ENCODE measurements at regions not wholly inside any gene's neighbourhood (a gene's known extent, or its start where the extent isn't known, plus 50 kb on each side); places are given as distances from the start of the nearest gene placed in this dataset.

DNA sequence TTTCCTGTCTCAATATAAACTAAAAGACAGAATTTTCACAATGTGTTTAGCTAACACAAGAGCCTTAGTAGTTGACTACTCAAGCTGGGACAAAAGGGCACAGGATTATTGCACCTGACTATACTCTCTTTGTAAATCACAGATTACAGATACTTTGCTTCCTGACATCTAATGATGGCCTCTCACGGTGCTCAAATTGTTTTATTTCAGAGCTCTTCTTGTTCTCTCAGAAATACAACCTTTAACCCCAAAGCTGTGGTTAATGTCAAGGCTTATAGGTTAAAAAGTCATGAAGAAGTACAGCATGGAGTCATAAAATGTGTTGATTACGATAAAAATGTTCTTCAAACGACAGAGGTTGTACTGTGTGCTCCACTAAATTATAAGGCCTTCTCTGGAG lies 89.9 kb upstream of the CPNE8 start:
- Histone ChIP-seq H3K4me2 (no peak overlapping the region), H3K27ac (ENCODE audit: low read depth in 2 of 2, low read length in 1 of 2) (no peak overlapping the region), H3F3A (replicated peaks; ENCODE audit: insufficient read depth) (no peaks in the 10 kb centered on the region), H2AFZ (ENCODE audit: low read depth) (no peak overlapping the region), H4K20me1 (ENCODE audit: insufficient read depth) (no peaks in the 10 kb centered on the region), H3K4me3 (ENCODE audit: low read depth in 2 of 2, low read length in 1 of 2) (no peak overlapping the region), H3K36me3 (replicated peaks in 1 of 2; ENCODE audit: control insufficient read depth in 1 of 2, insufficient read depth in 2 of 2, low read length in 1 of 2) (no peaks in the 10 kb centered on the region), H3K4me1 (ENCODE audit: control insufficient read depth in 1 of 2, insufficient read depth in 2 of 2, low read depth in 1 of 2, low read length in 1 of 2) (no peaks in the 10 kb centered on the region; a peak in 1 of 4 replicates), H3K9me2 (no peaks in the 10 kb centered on the region), H3K9ac (no peak overlapping the region), H3K27me3 (ENCODE audit: insufficient read depth) (no peaks in the 10 kb centered on the region), H3K79me2 (ENCODE audit: insufficient read depth) (no peaks in the 10 kb centered on the region), H3K9me3 (no peaks in the 10 kb centered on the region)
- ChIA-PET CTCF (interaction anchor here (0.9 kb wide), 1 partner anchor 74 kb away, joined by 4 read pairs; no protein-coding TSS in a partner anchor), POLR2A (no interaction called here)
- WGBS (ENCODE audit: low lambda C conversion rate) = 32% methylated on average over 3 of the region's 3 CpGs
- no peak for TF ChIP-seq MEF2A (IDR thresholded peaks at IDR 0.05; ENCODE audit: borderline replicate concordance, low read depth)
- TF ChIP-seq, protein P1, sequence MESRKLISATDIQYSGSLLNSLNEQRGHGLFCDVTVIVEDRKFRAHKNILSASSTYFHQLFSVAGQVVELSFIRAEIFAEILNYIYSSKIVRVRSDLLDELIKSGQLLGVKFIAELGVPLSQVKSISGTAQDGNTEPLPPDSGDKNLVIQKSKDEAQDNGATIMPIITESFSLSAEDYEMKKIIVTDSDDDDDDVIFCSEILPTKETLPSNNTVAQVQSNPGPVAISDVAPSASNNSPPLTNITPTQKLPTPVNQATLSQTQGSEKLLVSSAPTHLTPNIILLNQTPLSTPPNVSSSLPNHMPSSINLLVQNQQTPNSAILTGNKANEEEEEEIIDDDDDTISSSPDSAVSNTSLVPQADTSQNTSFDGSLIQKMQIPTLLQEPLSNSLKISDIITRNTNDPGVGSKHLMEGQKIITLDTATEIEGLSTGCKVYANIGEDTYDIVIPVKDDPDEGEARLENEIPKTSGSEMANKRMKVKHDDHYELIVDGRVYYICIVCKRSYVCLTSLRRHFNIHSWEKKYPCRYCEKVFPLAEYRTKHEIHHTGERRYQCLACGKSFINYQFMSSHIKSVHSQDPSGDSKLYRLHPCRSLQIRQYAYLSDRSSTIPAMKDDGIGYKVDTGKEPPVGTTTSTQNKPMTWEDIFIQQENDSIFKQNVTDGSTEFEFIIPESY (IDR thresholded peaks at IDR 0.05; ENCODE audit: borderline replicate concordance, low read depth) = no peak
- TF ChIP-seq TAF1 (IDR thresholded peaks at IDR 0.05; ENCODE audit: borderline replicate concordance, low read depth, low read length) = no peak
- no peak for TF ChIP-seq IRF3 (IDR thresholded peaks at IDR 0.05; ENCODE audit: low read depth, low read length)
- no peak for TF ChIP-seq TEAD4 (IDR thresholded peaks at IDR 0.05; ENCODE audit: borderline replicate concordance, insufficient read depth)
- no peak for TF ChIP-seq GATA2 (CRISPR knock-in tag; IDR thresholded peaks at IDR 0.05)
- no peak for DNase-seq

GRCh38 chr12:38985961-38986360 lies 80.6 kb upstream of the CPNE8 start:
- H3K27ac ChIP-seq (ENCODE audit: low read depth in 2 of 2, low read length in 1 of 2) = no peak overlapping the region
- H3K79me2 ChIP-seq (ENCODE audit: insufficient read depth) = no peaks in the 10 kb centered on the region
- no peak overlapping the region for H3K4me3 ChIP-seq (ENCODE audit: low read depth in 2 of 2, low read length in 1 of 2)
- no peak overlapping the region for H3K4me2 ChIP-seq
- H3K9me3 ChIP-seq = no peaks in the 10 kb centered on the region
- 21% methylated on average over 1 of the region's 1 CpG for WGBS (ENCODE audit: low lambda C conversion rate)
- ChIA-PET CTCF (no interaction called here), POLR2A (no interaction called here)
- TF ChIP-seq GABPA (IDR thresholded peaks at IDR 0.05; ENCODE audit: low read depth) (no peak), REST (IDR thresholded peaks at IDR 0.05; ENCODE audit: low read depth, low read length) (no peak), EZH2phosphoT487 (IDR thresholded peaks at IDR 0.05; ENCODE audit: borderline replicate concordance, low read depth) (no peak), NFIC (IDR thresholded peaks at IDR 0.05; ENCODE audit: borderline replicate concordance) (no peak), MEF2A (IDR thresholded peaks at IDR 0.05; ENCODE audit: borderline replicate concordance, low read depth) (no peak)
- H3K27me3 ChIP-seq (ENCODE audit: insufficient read depth) = no peaks in the 10 kb centered on the region
- no peak for DNase-seq
- no peaks in the 10 kb centered on the region for H3F3A ChIP-seq (replicated peaks; ENCODE audit: insufficient read depth)
- H3K36me3 ChIP-seq (replicated peaks in 1 of 2; ENCODE audit: control insufficient read depth in 1 of 2, insufficient read depth in 2 of 2, low read length in 1 of 2) = no peaks in the 10 kb centered on the region
- H3K9ac ChIP-seq = no peak overlapping the region
- H3K4me1 ChIP-seq (ENCODE audit: control insufficient read depth in 1 of 2, insufficient read depth in 2 of 2, low read depth in 1 of 2, low read length in 1 of 2) = no peaks in the 10 kb centered on the region
- no peaks in the 10 kb centered on the region for H3K9me2 ChIP-seq
- H4K20me1 ChIP-seq (ENCODE audit: insufficient read depth) = no peaks in the 10 kb centered on the region
- no peak overlapping the region for H2AFZ ChIP-seq (ENCODE audit: low read depth)

Measured in SK-N-SH (cell line).